Jurkat, Clone E6-1 (cell line): ENCODE measurements at regions not wholly inside any gene's neighbourhood (a gene's known extent, or its start where the extent isn't known, plus 50 kb on each side); places are given as distances from the start of the nearest gene placed in this dataset.
"Not testable (repeated sequence)": the region's sequence is repeated elsewhere in the genome, so short reads cannot be mapped to it uniquely, and the experiment has no call there.

Experiments
- DNase-seq: peaks from one replicate; pipeline ENCODE4 v3.0.0-alpha.2; 2011; ENCODE audit warnings: low read depth, low spot score
- H3K4me3 ChIP-seq: 2 replicates; pipeline ENCODE4 v1.5.1; 2011; ENCODE audit warnings: mild to moderate bottlenecking, low read length, control low read depth, moderate library complexity

DNA sequence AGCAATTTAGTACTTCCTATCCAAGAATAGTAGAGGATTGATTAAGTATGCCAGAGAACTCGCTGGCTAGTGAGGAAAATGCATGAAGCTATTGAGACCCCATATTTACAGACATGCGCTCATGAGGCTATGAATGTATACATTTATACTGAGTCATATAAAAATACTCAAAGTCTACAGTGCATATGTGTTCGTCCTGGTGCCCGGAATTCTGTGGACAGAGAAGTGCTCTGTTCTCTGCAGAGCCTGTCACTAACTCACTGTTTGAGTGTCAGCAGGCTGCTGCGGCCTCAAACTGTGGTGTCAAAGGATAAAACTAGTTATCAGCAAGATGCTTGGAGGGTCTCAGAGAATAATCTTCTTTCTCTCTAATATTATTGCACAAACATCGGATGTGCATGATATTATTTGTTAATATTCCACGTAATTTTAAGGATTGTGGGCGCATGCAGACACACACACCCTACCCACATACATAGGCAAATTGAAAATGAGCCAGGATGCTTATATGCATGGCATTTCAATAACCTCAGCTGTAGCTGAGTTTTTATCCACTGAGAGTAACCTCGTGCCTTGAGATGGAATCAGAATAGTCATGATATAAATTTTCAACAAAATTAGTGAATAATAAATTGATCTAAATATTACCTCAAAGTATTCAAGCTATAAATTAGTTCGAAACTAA lies 50.0 kb upstream of the TSC22D2 start:
- no peak for DNase-seq
- no peak overlapping the region for H3K4me3 ChIP-seq

DNA sequence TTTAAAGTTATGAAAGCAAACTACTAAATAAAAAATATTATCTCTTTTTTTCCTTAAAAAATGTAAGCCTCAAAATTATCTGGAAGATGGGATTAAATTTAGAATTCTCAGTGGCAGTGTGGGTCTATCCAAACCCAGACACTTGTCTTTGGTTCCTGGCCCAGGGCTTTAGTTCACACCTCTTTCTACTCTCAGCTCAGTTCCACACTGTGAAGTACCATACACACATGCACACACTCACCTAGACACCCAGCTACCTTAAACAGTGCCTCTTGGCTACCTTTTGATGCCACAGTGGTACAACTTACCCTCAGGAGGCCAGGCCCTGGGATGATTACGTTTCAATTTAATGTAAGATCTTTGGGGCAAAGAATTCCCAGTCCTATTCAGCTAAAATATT lies 51.0 kb upstream of the TSC22D2 start:
- no peak for DNase-seq

DNA sequence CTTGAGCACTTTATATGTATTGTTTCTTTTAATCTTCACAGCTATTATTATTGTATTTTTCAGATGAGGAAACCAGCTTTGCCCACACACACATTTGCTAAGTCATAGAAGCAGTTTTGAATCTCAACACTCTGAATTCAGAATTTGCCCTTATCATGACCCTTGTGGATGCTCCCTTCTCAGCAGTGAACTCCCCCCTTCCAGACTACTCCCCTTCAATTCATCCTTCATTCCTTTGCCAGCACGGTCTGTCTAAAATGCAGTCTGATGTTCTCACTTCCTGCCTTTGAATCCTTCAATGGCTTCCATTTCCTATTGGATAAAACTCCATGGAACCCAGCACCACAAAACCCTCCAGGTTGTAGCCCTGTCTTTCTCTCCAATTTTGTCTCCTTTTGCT lies 52.5 kb upstream of the TSC22D2 start:
- no peak for DNase-seq
- H3K4me3 ChIP-seq, result no peak overlapping the region

More for the DNA sequence above, 51.0 kb upstream of the TSC22D2 start:
- H3K4me3 ChIP-seq, result no peak overlapping the region

DNA sequence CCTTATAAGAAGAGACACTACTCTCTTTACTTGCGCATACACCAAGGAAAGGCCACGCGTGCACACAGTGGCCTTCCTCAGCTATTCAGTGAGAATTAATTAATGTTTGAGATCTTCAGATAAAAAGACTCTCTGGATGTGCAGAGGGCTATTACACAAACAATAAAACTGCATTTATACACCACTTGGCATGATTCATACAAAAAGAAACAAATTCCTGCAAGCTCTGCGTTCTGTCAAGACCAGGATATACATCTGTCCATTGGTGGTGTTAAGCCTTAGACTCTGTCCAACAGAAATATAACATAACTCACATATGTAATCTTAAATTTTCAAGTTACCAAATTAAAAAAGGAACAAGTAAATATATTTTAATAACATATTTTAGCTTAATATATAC lies 55.2 kb upstream of the TSC22D2 start:
- DNase-seq, result no peak
- H3K4me3 ChIP-seq, result no peak overlapping the region

DNA sequence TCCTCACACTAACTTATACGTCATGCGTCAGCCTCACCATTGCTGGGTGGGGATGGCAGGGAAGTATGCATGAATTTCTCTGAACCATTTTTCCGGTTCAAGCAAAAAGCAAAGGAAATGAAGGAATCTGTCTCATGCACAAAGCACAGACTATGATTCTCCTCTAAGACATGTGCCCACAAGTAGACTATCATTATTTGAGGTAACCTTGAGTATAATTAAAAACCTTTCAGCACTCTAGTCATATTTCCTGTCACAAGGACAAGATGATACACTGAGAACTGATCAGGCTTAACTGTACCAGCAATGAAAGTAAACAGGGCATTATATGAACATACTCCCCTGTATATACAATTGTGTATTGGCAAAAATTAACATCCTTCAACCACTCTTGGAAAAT lies 56.7 kb upstream of the TSC22D2 start:
- no peak overlapping the region for H3K4me3 ChIP-seq
- no peak for DNase-seq

DNA sequence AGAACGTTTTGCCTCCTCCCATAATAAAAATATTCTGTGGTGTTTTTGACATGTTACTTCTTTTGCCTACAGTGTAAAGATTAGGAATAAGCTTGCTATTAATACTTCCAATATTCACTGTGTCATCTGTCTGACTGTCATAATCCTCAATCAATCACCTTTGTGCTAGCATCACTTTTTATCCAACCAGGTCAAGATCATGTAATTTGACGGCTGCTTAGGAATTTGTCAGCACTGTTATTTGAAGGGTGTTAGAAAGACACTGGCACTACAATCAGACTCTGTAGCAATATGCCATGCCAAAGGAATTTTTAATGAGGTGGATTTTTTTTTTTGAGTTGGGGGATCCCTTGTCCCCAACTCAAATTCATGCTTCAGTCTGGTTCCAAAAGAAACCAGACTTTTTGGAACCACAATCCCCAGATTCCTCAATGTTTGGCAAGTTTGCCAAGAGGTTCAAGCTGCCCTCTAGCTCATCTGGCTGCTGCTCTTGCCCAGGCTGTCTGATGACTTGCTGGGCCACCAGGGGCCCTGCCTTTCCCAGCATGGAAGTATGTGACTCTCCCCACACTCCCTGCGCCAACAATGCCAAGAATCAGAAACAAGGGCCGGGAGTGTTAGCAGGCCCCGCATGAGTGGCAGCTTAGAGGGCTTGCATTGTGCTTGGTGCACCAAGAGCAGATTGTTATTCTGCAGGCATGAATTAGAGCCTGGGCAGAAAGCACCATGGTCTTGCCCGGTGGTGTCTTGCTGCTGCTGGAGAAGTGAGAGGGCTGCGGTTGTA lies 58.6 kb upstream of the TSC22D2 start:
- DNase-seq, result no peak
- H3K4me3 ChIP-seq, result no peak overlapping the region

- H3K4me3 ChIP-seq, result no peak overlapping the region
- DNase-seq, result no peak
These were observed 59.6 kb upstream of the TSC22D2 start for GRCh38 chr3:150348500-150348899.

DNA sequence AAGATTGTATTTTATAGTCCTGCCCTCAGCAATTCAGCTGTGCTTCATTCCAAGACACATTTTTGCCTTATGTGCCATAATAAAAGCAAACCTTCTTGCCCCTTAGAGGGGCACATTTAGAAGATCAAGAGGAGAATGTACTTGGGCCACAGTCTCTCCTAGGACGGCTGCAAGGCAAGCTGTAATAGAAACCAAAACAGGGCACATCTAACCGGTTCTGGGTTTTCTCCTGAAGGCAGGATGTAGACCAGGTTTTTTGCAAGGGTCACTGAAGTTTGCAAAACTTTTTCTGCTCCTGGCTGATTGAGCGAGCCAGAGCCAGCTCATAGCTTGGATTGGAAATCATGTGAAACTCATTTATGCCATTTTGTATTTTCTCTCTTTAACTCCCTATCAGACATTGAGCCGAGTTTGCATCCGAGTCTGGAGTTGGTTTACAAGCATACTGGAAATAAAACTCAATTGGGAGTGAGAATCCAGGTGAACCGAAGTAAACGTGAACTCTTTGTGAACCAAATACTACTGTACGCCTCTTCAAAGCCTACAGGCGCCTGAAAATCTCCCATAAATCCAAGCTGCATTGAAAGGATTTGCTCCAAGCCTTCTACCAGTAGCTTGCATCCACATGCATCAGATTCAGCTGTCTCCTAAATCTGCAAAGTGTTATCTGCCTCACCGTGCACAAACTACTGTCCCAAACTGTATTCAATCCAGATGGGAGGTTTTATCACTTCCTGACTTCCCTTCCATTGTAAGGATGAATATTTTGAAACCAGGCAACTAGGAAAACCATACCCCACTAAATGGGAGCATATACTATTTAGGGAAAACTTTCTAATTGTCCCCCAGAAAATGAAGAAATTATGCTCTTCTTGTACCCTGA lies 60.9 kb upstream of the TSC22D2 start:
- no peak overlapping the region for H3K4me3 ChIP-seq
- DNase-seq, result no peak

GRCh38 chr3:150346266-150346665 lies 61.8 kb upstream of the TSC22D2 start:
- no peak overlapping the region for H3K4me3 ChIP-seq
- DNase-seq, result no peak

- no peak for DNase-seq
- no peak overlapping the region for H3K4me3 ChIP-seq
These were observed 63.0 kb upstream of the TSC22D2 start for GRCh38 chr3:150345021-150345538.

DNA sequence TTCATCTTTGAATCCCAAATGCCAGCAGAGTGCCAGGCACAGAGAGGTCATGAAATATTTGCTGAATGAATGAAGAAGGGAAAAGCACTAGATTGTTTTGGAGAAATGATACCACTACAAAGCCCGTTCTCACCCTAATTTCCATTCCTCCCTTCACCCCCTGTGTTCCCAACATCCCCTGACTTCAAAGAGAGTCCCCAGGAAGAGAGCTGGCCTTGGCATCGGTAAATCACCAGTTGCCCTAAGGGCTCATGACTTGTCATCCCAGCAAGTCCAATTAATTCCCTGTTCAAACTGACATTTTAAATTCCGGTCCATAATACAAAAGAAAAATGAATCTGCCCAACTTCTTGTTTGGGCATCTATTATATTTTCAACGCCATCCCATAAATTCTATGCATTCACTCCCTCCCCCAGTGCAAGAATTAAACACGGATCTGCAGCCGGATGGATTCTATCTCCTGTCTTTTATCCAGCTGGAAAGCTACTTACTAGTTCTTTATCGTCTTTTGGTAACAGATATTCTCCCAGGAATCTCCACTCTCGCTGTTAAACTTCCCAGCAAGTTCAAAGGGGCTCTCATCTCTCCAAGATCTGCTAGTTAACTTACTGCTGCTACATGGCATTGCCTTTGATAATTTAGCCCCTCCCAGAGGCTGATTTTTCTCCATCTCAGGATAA lies 63.9 kb upstream of the TSC22D2 start:
- no peak for DNase-seq
- no peak overlapping the region for H3K4me3 ChIP-seq

DNA sequence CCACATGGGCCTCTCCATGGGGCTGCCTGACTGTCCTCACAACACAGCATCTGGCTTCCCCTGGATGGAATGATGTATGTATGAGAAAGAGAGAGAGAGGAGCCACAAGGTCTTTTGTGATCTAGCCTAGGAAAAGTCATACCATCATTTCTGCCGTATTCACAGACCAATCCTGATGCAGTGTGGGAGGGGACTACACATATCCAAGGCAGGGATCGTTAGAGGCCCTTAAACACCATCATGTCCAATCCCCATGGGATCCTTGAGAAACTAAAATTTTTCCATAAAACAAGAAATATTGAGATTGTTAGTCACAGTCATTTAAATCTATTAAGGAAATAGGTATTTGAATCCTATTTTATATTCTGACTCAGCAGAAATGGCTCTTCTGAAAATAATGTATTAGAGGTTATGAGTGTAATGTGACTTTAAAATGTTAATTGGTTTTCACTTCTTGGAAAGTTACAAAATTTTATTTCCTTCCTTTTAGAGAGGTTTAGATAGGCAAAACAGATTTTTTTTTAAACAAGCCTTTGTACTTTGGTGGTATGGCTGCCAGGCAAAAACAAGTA lies 65.1 kb upstream of the TSC22D2 start:
- no peak for DNase-seq
- H3K4me3 ChIP-seq, result no peak overlapping the region

GRCh38 chr3:150341891-150342290 lies 66.2 kb upstream of the TSC22D2 start:
- no peak overlapping the region for H3K4me3 ChIP-seq
- DNase-seq, result no peak

DNA sequence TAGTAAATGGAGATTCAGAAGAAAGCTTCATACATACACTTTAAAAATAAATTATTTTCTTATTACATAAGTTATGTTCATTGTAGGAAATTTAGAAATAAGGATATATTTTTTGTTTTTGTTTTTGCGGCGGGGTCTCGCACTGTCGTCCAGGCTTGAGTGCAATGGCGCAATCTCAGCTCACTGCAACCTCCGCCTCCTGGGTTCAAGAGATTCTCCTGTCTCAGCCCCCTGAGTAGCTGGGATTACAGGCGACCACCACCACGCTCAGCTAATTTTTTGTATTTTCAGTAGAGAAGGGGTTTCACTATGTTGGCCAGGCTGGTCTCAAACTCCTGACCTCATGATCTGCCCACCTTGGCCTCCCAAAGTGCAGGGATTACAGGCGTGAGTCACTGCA lies 71.7 kb upstream of the TSC22D2 start:
- DNase-seq, H3K4me3 ChIP-seq: not testable (repeated sequence)

- DNase-seq, result no peak
- H3K4me3 ChIP-seq, result no peak overlapping the region
These were observed 72.5 kb upstream of the TSC22D2 start for GRCh38 chr3:150335631-150336030.

- DNase-seq, result no peak
- no peak overlapping the region for H3K4me3 ChIP-seq
These were observed 73.1 kb upstream of the TSC22D2 start for GRCh38 chr3:150334974-150335373.

GRCh38 chr3:150333477-150333876 lies 74.6 kb upstream of the TSC22D2 start:
- no peak for DNase-seq
- no peak overlapping the region for H3K4me3 ChIP-seq

DNA sequence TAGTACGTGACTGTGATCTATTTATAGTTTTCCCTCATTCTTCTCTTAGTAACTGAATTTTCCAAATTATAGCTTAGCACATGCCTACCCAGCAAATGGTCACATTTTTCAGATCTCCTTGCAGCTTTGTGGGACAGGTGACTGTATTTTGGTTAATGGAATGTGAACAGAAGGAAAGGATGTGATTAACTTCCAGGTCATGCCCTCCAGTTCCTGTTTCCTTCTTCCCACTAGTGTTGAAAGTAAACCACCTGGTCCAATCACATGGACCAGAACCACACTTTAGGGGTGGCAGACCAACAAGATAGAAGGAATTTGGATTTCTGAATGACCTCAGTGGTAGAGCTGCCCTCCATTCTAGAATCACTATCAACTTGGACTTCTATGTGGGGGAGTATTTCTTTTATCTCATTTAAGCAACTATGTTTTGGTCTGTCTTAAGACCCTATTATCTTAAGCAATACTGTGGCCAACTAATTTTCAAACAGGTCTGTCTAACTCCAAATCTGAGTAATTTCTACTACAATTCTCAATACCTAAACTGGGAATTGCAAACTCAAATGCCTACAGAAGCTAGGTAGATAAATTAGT lies 76.0 kb upstream of the TSC22D2 start:
- no peak overlapping the region for H3K4me3 ChIP-seq
- DNase-seq, result no peak
